ENCODE measurements at regions not wholly inside any gene's neighbourhood (a gene's known extent, or its start where the extent isn't known, plus 50 kb on each side); places are given as distances from the start of the nearest gene placed in this dataset.

DNA sequence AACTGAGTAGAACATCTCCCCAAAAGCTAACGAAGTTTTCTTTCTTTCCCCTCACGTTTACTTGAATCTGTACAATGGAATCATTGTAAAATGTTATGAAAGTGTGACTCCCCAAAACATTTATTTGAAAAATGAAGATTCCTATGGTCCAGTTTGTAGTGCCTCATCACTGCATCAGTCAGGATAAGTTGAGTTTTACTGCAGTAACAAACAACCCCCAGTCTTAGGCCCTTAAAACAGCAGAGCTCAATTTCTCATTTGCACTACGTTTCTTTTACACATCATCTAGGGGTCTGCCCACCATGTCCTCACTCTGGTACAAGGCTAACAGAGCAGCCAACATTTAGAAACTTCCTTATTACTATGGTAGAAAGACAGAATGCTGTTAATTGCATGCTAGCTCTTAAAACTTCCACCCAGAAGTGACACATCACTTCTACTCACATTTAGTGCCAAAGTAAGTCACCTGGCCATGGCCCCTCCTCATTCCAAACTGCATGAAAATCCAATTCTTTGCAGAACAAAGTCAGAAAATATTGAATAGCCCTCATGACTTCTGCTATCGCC, 546.4 kb downstream of the MED13L start:
- ATAC-seq (ENCODE audit: low read depth) = no peak
- DNase-seq = no peak
- intact Hi-C loops (cut with micrococcal nuclease) = no loop called here
- Mint-ChIP-seq H3K27me3 (peaks cover 3% of the 10 kb centered on the region), H3K9me3 (peaks cover 3% of the 10 kb centered on the region), H3K4me3 (no peak overlapping the region), H3K4me1 (no peaks in the 10 kb centered on the region), H3K36me3 (ENCODE audit: low read depth) (no peaks in the 10 kb centered on the region), H3K27ac (no peak overlapping the region)
- CTCF ChIA-PET = no interaction called here
- TF ChIP-seq, protein P1, sequence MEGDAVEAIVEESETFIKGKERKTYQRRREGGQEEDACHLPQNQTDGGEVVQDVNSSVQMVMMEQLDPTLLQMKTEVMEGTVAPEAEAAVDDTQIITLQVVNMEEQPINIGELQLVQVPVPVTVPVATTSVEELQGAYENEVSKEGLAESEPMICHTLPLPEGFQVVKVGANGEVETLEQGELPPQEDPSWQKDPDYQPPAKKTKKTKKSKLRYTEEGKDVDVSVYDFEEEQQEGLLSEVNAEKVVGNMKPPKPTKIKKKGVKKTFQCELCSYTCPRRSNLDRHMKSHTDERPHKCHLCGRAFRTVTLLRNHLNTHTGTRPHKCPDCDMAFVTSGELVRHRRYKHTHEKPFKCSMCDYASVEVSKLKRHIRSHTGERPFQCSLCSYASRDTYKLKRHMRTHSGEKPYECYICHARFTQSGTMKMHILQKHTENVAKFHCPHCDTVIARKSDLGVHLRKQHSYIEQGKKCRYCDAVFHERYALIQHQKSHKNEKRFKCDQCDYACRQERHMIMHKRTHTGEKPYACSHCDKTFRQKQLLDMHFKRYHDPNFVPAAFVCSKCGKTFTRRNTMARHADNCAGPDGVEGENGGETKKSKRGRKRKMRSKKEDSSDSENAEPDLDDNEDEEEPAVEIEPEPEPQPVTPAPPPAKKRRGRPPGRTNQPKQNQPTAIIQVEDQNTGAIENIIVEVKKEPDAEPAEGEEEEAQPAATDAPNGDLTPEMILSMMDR (IDR thresholded peaks at IDR 0.05) = no peak
- POLR2A ChIA-PET = no interaction called here

GRCh38 chr12:115726691-115727090, 550.8 kb downstream of the MED13L start:
- peaks cover 3% of the 10 kb centered on the region for H3K27me3 Mint-ChIP-seq
- no peaks in the 10 kb centered on the region for H3K4me1 Mint-ChIP-seq
- H3K27ac Mint-ChIP-seq = no peak overlapping the region
- intact Hi-C loops (cut with micrococcal nuclease) = no loop called here
- DNase-seq (no peak), ATAC-seq (ENCODE audit: low read depth) (no peak)
- H3K36me3 Mint-ChIP-seq (ENCODE audit: low read depth) = no peaks in the 10 kb centered on the region
- TF ChIP-seq, protein P1 (IDR thresholded peaks at IDR 0.05) = no peak
- H3K4me3 Mint-ChIP-seq = no peak overlapping the region
- peaks cover 3% of the 10 kb centered on the region for H3K9me3 Mint-ChIP-seq
- POLR2A ChIA-PET = no interaction called here
- CTCF ChIA-PET = no interaction called here

- Mint-ChIP-seq H3K4me3 (no peak overlapping the region), H3K36me3 (ENCODE audit: low read depth) (no peaks in the 10 kb centered on the region), H3K27me3 (no peaks in the 10 kb centered on the region), H3K4me1 (no peaks in the 10 kb centered on the region), H3K27ac (no peak overlapping the region), H3K9me3 (no peaks in the 10 kb centered on the region)
- ATAC-seq (ENCODE audit: low read depth) = no peak
- intact Hi-C loops (cut with micrococcal nuclease) = no loop called here
- ChIA-PET POLR2A (no interaction called here), CTCF (no interaction called here)
- TF ChIP-seq, protein P1 (IDR thresholded peaks at IDR 0.05) = no peak
- DNase-seq = no peak
Measured at GRCh38 chr12:115722181-115722580, 555.3 kb downstream of the MED13L start.

DNA sequence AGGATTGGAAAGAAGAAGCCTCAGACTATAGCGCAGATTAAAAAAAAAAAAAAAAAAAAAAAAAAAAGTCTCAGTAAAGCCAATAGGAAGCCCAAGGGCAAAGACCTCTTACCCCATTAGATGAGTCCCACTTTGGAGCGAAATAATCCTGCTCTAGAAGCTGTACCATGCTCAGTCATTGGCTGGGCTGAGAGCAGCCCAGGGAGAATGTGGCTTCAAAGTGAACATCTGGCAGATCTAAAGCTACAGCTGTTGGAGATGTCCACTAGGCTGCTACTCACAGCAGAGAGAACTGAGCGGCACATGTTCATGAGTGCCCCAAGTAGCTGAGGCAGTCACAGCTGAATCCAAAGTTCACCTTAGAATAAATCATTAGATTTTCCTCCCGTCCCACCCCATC, 560.9 kb downstream of the MED13L start:
- H3K9me3 Mint-ChIP-seq = no peaks in the 10 kb centered on the region
- no peaks in the 10 kb centered on the region for H3K36me3 Mint-ChIP-seq (ENCODE audit: low read depth)
- ATAC-seq (ENCODE audit: low read depth) = no peak
- H3K4me3 Mint-ChIP-seq = no peak overlapping the region
- no peak overlapping the region for H3K27ac Mint-ChIP-seq
- CTCF ChIA-PET = no interaction called here
- TF ChIP-seq, protein P1 (IDR thresholded peaks at IDR 0.05) = no peak
- POLR2A ChIA-PET = no interaction called here
- H3K4me1 Mint-ChIP-seq = no peaks in the 10 kb centered on the region
- no peaks in the 10 kb centered on the region for H3K27me3 Mint-ChIP-seq
- no peak for DNase-seq
- intact Hi-C loops (cut with micrococcal nuclease) = no loop called here

- DNase-seq (no peak), ATAC-seq (ENCODE audit: low read depth) (no peak)
- H3K27me3 Mint-ChIP-seq = no peaks in the 10 kb centered on the region
- H3K4me3 Mint-ChIP-seq = no peak overlapping the region
- intact Hi-C loops (cut with micrococcal nuclease) = no loop called here
- ChIA-PET POLR2A (no interaction called here), CTCF (no interaction called here)
- no peaks in the 10 kb centered on the region for H3K9me3 Mint-ChIP-seq
- H3K36me3 Mint-ChIP-seq (ENCODE audit: low read depth) = no peaks in the 10 kb centered on the region
- no peak overlapping the region for H3K27ac Mint-ChIP-seq
- H3K4me1 Mint-ChIP-seq = no peaks in the 10 kb centered on the region
- TF ChIP-seq, protein P1 (IDR thresholded peaks at IDR 0.05) = no peak
Measured at GRCh38 chr12:115712676-115713075, 564.8 kb downstream of the MED13L start.

All from activated B cell treated with CpG ODN at 0.5 μM for 24 hours (primary cell).